Loucy (cell line): ENCODE measurements at regions not wholly inside any gene's neighbourhood (a gene's known extent, or its start where the extent isn't known, plus 50 kb on each side); places are given as distances from the start of the nearest gene placed in this dataset.

Experiments used
- CTCF ChIP-seq: fragments of 200-600 bp; sonication (generic); conservative IDR thresholded peaks from 2 replicates; pipeline ENCODE4 v1.5.1; 2014; ENCODE audit warnings: mild to moderate bottlenecking, antibody characterized with exemption, low read length
- EZH2phosphoT487 ChIP-seq: fragments of 200-600 bp; IDR thresholded peaks from 2 replicates; pipeline ENCODE4 v1.6.1; 2018; ENCODE audit warnings: antibody characterized with exemption, mild to moderate bottlenecking, moderate library complexity, borderline replicate concordance

DNA sequence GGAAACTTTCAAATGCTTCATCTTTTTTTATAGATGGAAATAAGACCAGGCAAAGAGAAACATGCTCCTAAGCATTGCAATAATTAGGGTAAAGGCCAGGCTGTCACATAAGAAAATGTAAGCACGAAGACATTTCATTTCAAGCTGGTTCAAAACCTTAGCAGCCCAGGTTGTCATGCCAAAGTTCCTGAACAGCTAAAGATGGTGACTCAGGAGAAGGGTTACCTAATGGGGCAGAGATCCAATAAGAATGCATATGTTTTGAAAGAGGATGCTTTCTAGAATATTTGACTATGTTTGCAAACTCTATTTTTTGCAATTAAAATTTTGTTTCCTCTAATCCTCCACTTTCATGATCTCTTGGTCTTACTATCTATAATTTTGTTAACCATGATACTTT lies 65.6 kb upstream of the PHACTR2 start:
- TF ChIP-seq CTCF (no peak), EZH2phosphoT487 (no peak)
